ENCODE measurements at regions not wholly inside any gene's neighbourhood (a gene's known extent, or its start where the extent isn't known, plus 50 kb on each side); places are given as distances from the start of the nearest gene placed in this dataset.

DNA sequence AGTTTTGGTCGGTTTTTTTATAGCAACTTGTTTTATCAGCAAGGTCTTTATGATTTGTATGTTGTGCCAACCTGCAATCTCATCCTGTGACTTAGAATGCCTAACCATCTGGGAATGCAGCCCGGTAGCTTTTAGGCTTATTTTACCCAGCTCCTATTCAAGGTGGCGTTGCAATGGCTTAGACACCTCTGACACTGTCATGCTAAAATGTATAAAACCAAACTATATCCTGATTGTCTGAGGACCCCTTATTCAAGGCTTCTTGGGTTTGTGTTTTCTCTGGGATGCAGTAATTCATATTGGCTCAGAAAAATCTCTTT is 209.0 kb upstream of the ALCAM start:
- H3K27me3 Mint-ChIP-seq (ENCODE audit: low read depth), result no peaks in the 10 kb centered on the region

DNA sequence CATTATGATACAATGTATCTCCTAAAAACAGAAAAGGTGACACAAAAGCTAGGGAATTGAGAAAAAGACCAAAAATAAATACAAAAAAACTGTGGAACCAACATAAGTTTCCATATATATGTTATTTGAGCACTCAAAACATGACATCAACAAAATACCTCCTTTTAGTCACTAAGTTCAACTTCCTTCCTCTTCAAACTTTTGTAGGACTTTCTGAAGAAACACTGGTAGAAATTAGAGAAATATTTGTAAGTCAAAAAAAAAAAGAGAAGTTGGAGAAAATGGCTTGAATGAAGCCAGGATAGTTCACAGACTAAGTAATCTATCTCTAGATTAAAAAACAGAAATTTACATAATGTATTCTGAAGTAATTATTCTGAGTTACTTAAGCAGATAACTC is 208.4 kb upstream of the ALCAM start:
- Mint-ChIP-seq H3K9me3 (ENCODE audit: low read depth) (no peaks in the 10 kb centered on the region), H3K27me3 (ENCODE audit: low read depth) (no peaks in the 10 kb centered on the region), H3K4me1 (ENCODE audit: low read depth) (peaks cover 6% of the 10 kb centered on the region), H3K36me3 (ENCODE audit: low read depth) (no peaks in the 10 kb centered on the region), H3K27ac (ENCODE audit: unreplicated experiment) (no peak overlapping the region), H3K4me3 (ENCODE audit: unreplicated experiment) (no peak overlapping the region)
- TF ChIP-seq CTCF (IDR thresholded peaks at IDR 0.05), result no peak
- no peak for DNase-seq (ENCODE audit: low spot score)

More for the DNA sequence above, 209.0 kb upstream of the ALCAM start:
- no peak for DNase-seq (ENCODE audit: low spot score)
- H3K36me3 Mint-ChIP-seq (ENCODE audit: low read depth), result no peaks in the 10 kb centered on the region
- no peaks in the 10 kb centered on the region for H3K9me3 Mint-ChIP-seq (ENCODE audit: low read depth)
- no peak for TF ChIP-seq CTCF (IDR thresholded peaks at IDR 0.05)
- H3K27ac Mint-ChIP-seq (ENCODE audit: unreplicated experiment), result no peak overlapping the region
- no peak overlapping the region for H3K4me3 Mint-ChIP-seq (ENCODE audit: unreplicated experiment)
- peaks cover 6% of the 10 kb centered on the region for H3K4me1 Mint-ChIP-seq (ENCODE audit: low read depth)

GRCh38 chr3:105162448-105162847 is 204.3 kb upstream of the ALCAM start:
- H3K27me3 Mint-ChIP-seq (ENCODE audit: low read depth), result no peaks in the 10 kb centered on the region
- no peaks in the 10 kb centered on the region for H3K9me3 Mint-ChIP-seq (ENCODE audit: low read depth)
- H3K4me3 Mint-ChIP-seq (ENCODE audit: unreplicated experiment), result no peak overlapping the region
- TF ChIP-seq CTCF (IDR thresholded peaks at IDR 0.05), result no peak
- DNase-seq (ENCODE audit: low spot score), result no peak
- H3K27ac Mint-ChIP-seq (ENCODE audit: unreplicated experiment), result no peak overlapping the region
- H3K36me3 Mint-ChIP-seq (ENCODE audit: low read depth), result no peaks in the 10 kb centered on the region
- H3K4me1 Mint-ChIP-seq (ENCODE audit: low read depth), result peaks cover 18% of the 10 kb centered on the region

DNA sequence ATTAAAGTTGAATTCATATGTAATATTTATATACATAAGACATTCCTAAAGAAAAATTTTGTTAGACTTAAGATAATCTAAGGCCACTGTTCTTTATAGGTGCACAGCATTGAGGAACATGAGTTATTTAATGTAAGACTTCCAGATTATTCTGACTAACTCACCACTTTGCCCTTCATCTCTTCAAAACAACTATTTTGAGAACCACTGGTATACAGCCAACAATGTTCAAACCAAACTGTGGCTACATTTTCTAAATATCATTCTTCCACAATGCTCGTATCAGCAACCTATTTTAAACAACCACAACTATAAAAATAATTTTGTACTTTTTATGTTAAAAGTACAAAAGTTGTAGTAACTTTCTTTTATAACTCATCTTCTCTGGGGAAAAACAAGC is 199.8 kb upstream of the ALCAM start:
- H3K4me1 Mint-ChIP-seq (ENCODE audit: low read depth), result peaks cover 20% of the 10 kb centered on the region
- no peak for DNase-seq (ENCODE audit: low spot score)
- no peaks in the 10 kb centered on the region for H3K27me3 Mint-ChIP-seq (ENCODE audit: low read depth)
- no peak for TF ChIP-seq CTCF (IDR thresholded peaks at IDR 0.05)
- H3K27ac Mint-ChIP-seq (ENCODE audit: unreplicated experiment), result no peak overlapping the region
- no peaks in the 10 kb centered on the region for H3K36me3 Mint-ChIP-seq (ENCODE audit: low read depth)
- no peaks in the 10 kb centered on the region for H3K9me3 Mint-ChIP-seq (ENCODE audit: low read depth)
- no peak overlapping the region for H3K4me3 Mint-ChIP-seq (ENCODE audit: unreplicated experiment)

GRCh38 chr3:105170423-105170822 is 196.3 kb upstream of the ALCAM start:
- Mint-ChIP-seq H3K27ac (ENCODE audit: unreplicated experiment) (no peak overlapping the region), H3K27me3 (ENCODE audit: low read depth) (no peaks in the 10 kb centered on the region), H3K4me1 (ENCODE audit: low read depth) (peaks cover 16% of the 10 kb centered on the region), H3K4me3 (ENCODE audit: unreplicated experiment) (no peak overlapping the region), H3K9me3 (ENCODE audit: low read depth) (no peaks in the 10 kb centered on the region), H3K36me3 (ENCODE audit: low read depth) (no peaks in the 10 kb centered on the region)
- TF ChIP-seq CTCF (IDR thresholded peaks at IDR 0.05), result no peak
- no peak for DNase-seq (ENCODE audit: low spot score)
